Ishikawa (cell line): ENCODE measurements at regions not wholly inside any gene's neighbourhood (a gene's known extent, or its start where the extent isn't known, plus 50 kb on each side); places are given as distances from the start of the nearest gene placed in this dataset.

Experiments
- CEBPB ChIP-seq: IDR thresholded peaks from 2 replicates; pipeline ENCODE4 v1.6.1; 2012
- CREB1 ChIP-seq: IDR thresholded peaks from 2 replicates; pipeline ENCODE4 v1.6.1; 2012; ENCODE audit warnings: low read depth
- EGR1 ChIP-seq: IDR thresholded peaks from 2 replicates; pipeline ENCODE4 v1.6.1; 2012
- EP300 ChIP-seq: IDR thresholded peaks from 2 replicates; pipeline ENCODE4 v1.6.1; 2012; ENCODE audit warnings: borderline replicate concordance
- FOXM1 ChIP-seq: IDR thresholded peaks from 2 replicates; pipeline ENCODE4 v1.6.1; 2012; ENCODE audit warnings: low read depth, borderline replicate concordance
- MAX ChIP-seq: IDR thresholded peaks from 2 replicates; pipeline ENCODE4 v1.6.1; 2012
- NFIC ChIP-seq: IDR thresholded peaks from 2 replicates; pipeline ENCODE4 v1.6.1; 2012
- RAD21 ChIP-seq: IDR thresholded peaks from 2 replicates; pipeline ENCODE4 v1.6.1; 2012; ENCODE audit warnings: low read depth
- TAF1 ChIP-seq: IDR thresholded peaks from 2 replicates; pipeline ENCODE4 v1.6.1; 2012; ENCODE audit warnings: low read depth, mild to moderate bottlenecking
- TCF12 ChIP-seq: IDR thresholded peaks from 2 replicates; pipeline ENCODE4 v1.6.1; 2012; ENCODE audit warnings: low read depth
- TEAD4 ChIP-seq: IDR thresholded peaks from 2 replicates; pipeline ENCODE4 v1.6.1; 2012
- YY1 ChIP-seq: IDR thresholded peaks from 2 replicates; pipeline ENCODE4 v1.6.1; 2012; ENCODE audit warnings: low read depth
- ZBTB7A ChIP-seq: IDR thresholded peaks from 2 replicates; pipeline ENCODE4 v1.6.1; 2012; ENCODE audit warnings: low read depth
- TF ChIP-seq, protein P1 (sequence below): IDR thresholded peaks from 2 replicates; pipeline ENCODE4 v1.6.1; 2012; ENCODE audit warnings: low read depth, mild to moderate bottlenecking
- TF ChIP-seq, protein P2 (sequence below): IDR thresholded peaks from 2 replicates; pipeline ENCODE4 v1.6.1; 2012

DNA sequence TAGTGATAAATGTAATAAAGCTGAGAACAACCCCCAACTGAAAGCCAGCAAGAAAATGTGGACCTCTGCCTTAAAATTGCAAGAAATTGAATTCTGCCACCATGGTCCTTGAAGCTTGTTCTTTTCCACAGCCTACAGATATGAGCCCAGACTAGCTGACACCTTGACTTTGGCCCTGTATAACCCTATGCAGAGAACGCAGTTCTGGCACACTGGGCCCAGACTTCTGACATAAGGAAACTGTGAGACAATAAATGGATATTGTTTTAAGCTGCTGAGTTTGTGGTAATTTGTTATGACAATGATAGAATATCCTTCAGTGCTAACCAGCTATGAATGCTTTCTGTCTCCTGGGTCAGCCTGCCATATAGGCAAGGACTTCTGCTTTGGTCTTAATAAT, 315.6 kb upstream of the RIOK2 start:
- no peak for TF ChIP-seq FOXM1
- no peak for TF ChIP-seq CEBPB
- TF ChIP-seq NFIC, result no peak
- TF ChIP-seq TCF12, result no peak
- no peak for TF ChIP-seq CREB1
- TF ChIP-seq, protein P1, sequence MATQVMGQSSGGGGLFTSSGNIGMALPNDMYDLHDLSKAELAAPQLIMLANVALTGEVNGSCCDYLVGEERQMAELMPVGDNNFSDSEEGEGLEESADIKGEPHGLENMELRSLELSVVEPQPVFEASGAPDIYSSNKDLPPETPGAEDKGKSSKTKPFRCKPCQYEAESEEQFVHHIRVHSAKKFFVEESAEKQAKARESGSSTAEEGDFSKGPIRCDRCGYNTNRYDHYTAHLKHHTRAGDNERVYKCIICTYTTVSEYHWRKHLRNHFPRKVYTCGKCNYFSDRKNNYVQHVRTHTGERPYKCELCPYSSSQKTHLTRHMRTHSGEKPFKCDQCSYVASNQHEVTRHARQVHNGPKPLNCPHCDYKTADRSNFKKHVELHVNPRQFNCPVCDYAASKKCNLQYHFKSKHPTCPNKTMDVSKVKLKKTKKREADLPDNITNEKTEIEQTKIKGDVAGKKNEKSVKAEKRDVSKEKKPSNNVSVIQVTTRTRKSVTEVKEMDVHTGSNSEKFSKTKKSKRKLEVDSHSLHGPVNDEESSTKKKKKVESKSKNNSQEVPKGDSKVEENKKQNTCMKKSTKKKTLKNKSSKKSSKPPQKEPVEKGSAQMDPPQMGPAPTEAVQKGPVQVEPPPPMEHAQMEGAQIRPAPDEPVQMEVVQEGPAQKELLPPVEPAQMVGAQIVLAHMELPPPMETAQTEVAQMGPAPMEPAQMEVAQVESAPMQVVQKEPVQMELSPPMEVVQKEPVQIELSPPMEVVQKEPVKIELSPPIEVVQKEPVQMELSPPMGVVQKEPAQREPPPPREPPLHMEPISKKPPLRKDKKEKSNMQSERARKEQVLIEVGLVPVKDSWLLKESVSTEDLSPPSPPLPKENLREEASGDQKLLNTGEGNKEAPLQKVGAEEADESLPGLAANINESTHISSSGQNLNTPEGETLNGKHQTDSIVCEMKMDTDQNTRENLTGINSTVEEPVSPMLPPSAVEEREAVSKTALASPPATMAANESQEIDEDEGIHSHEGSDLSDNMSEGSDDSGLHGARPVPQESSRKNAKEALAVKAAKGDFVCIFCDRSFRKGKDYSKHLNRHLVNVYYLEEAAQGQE, result no peak
- no peak for TF ChIP-seq EGR1
- no peak for TF ChIP-seq YY1
- no peak for TF ChIP-seq TAF1
- no peak for TF ChIP-seq ZBTB7A
- no peak for TF ChIP-seq EP300
- no peak for TF ChIP-seq TEAD4
- TF ChIP-seq RAD21, result no peak
- no peak for TF ChIP-seq MAX

DNA sequence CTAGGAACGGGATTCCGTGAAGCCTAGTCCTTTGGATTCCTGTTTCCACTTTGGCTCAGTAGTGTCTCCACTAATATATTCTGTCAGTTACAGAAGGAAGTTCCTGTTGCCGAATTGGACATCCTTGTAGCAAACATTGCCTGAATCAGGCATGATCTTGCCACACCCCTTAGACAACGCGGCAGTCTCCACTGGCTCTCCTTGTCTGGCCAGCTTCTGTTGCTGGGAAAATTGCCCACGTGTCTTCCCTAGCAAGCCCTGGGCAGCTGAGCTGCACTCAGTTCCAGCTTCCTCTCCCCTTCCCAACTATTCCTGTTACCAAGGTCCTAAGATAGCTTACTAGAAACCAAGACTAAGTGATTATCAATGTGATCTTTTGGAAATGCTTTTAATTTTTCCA, 316.6 kb upstream of the RIOK2 start:
- no peak for TF ChIP-seq CREB1
- no peak for TF ChIP-seq NFIC
- TF ChIP-seq CEBPB, result no peak
- TF ChIP-seq RAD21, result no peak
- no peak for TF ChIP-seq MAX
- TF ChIP-seq ZBTB7A, result no peak
- no peak for TF ChIP-seq EP300
- TF ChIP-seq TCF12, result no peak

DNA sequence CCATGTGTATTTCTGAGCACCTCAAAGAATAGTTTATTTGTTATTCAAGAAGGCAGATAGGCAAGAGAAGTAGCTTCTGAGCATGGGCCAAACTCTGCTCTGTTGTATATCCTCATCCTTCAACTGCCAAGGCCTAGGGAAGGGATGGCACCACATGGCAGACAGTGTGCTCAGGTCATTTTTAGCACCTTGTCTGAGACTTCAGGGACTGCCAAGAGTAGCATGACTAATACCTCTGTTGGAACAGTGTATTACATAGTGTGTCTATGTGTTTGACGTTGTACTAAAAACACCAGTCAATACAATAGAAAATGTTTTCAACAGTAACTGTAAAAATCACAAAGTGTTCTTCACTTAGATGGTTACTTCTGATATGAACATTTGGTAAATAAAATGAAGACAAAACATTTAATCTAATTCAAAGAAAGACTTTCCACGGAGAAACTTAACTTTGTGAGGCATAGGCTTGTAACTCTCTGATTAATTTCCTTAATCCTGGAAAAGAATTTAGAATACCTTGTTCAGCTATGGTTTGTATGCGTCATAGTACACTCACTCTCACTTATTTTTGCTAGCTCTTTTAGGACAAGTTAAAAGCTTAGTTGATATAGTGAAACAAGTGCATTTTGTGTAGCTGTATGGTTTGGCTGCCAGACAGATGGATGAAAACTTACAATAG, 318.4 kb upstream of the RIOK2 start:
- TF ChIP-seq ZBTB7A, result no peak

DNA sequence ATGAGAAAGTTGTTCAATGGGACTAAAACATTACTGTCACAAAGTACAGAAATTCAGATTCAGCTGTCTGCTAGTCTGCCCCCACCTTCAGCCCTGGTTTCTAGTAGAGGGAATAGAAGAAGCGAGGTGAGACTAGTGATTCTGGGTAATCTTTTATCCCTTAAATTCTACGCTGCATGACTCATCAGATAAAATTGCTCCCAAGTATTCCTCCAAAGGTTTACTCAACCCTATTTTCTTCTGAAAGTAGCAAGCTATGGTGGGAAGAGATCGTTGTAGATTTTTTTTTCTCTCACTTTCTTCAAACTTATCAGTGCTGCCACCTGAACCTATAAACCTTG, 318.9 kb upstream of the RIOK2 start:
- TF ChIP-seq YY1 (no peak), CEBPB (no peak), EGR1 (no peak), TEAD4 (no peak), ZBTB7A (no peak), MAX (no peak), NFIC (no peak), TAF1 (no peak), EP300 (no peak), TCF12 (no peak), FOXM1 (no peak), RAD21 (no peak), CREB1 (no peak)
- TF ChIP-seq, protein P2, sequence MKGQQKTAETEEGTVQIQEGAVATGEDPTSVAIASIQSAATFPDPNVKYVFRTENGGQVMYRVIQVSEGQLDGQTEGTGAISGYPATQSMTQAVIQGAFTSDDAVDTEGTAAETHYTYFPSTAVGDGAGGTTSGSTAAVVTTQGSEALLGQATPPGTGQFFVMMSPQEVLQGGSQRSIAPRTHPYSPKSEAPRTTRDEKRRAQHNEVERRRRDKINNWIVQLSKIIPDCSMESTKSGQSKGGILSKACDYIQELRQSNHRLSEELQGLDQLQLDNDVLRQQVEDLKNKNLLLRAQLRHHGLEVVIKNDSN, result no peak
- TF ChIP-seq, protein P1, result no peak

GRCh38 chr5:97508864-97509263, 325.8 kb upstream of the RIOK2 start:
- TF ChIP-seq, protein P2, result no peak

GRCh38 chr5:97525780-97526179, 342.7 kb upstream of the RIOK2 start:
- TF ChIP-seq, protein P2, result no peak
- TF ChIP-seq NFIC (no peak), EP300 (no peak)
